ENCODE measurements at regions not wholly inside any gene's neighbourhood (a gene's known extent, or its start where the extent isn't known, plus 50 kb on each side); places are given as distances from the start of the nearest gene placed in this dataset.

GRCh38 chr5:8842971-8843551 is 702.8 kb downstream of the SEMA5A start:
- Histone ChIP-seq H3K9me1 (replicated peaks; ENCODE audit: control insufficient read depth, extremely low read depth, insufficient read depth, low read length) (no peaks in the 10 kb centered on the region), H3K79me2 (ENCODE audit: control insufficient read depth, insufficient read depth, low read length) (no peaks in the 10 kb centered on the region), H3K9ac (replicated peaks; ENCODE audit: extremely low read depth, insufficient read depth, low read length) (no peak overlapping the region), H3K4me3 (replicated peaks in 1 of 3; ENCODE audit: insufficient read depth in 1 of 3, low read depth in 1 of 3, low read length in 3 of 3) (no peak overlapping the region), H3K4me2 (ENCODE audit: insufficient read depth, low read length) (no peak overlapping the region), H3K36me3 (ENCODE audit: control insufficient read depth in 2 of 2, extremely low read depth in 1 of 2, insufficient read depth in 2 of 2, low read length in 2 of 2) (no peaks in the 10 kb centered on the region), H3K27ac (ENCODE audit: insufficient read depth, low read depth, low read length) (no peak overlapping the region), H4K20me1 (replicated peaks; ENCODE audit: control insufficient read depth, extremely low read depth, insufficient read depth, low read length) (no peaks in the 10 kb centered on the region), H3K27me3 (ENCODE audit: control insufficient read depth in 2 of 2, insufficient read depth in 2 of 2, low read length in 2 of 2) (no peaks in the 10 kb centered on the region), H3K4me1 (ENCODE audit: control insufficient read depth, extremely low read depth, insufficient read depth, low read length) (no peaks in the 10 kb centered on the region), H3K9me3 (replicated peaks; ENCODE audit: control insufficient read depth, insufficient read depth, low read length) (no peaks in the 10 kb centered on the region), H2AFZ (ENCODE audit: low read depth, low read length) (no peak overlapping the region)
- FAIRE-seq (no peak), DNase-seq (ENCODE audit: low read depth, low spot score) (no peak)
- BruUV-seq (replicated peaks): no TSS peak
- CTCF ChIA-PET: interaction anchor here (0.6 to 2.3 kb wide), 6 partner anchors 12 to 88 kb away, joined by 3 to 9 read pairs (median 5); no protein-coding TSS in a partner anchor
- POLR2A ChIA-PET: no interaction called here
- no peak for TF ChIP-seq POLR2AphosphoS5 (IDR thresholded peaks at IDR 0.05; ENCODE audit: insufficient read depth, low read depth, low read length)
- intact Hi-C loops (cut with micrococcal nuclease) (no loop called here), dilution Hi-C loops (cut with MboI; ENCODE audit: extremely low pct_ligation_motif_present, low sequenced_read_pairs) (no loop called here)

GRCh38 chr5:8843771-8844170 is 702.1 kb downstream of the SEMA5A start:
- H3K4me2 ChIP-seq (ENCODE audit: insufficient read depth, low read length): no peak overlapping the region
- ChIA-PET POLR2A (no interaction called here), CTCF (interaction anchor here (1.3 to 2.3 kb wide), 2 partner anchors 14 to 83 kb away, joined by 6 to 9 read pairs; no protein-coding TSS in a partner anchor)
- no peaks in the 10 kb centered on the region for H3K27me3 ChIP-seq (ENCODE audit: control insufficient read depth in 2 of 2, insufficient read depth in 2 of 2, low read length in 2 of 2)
- no peaks in the 10 kb centered on the region for H3K36me3 ChIP-seq (ENCODE audit: control insufficient read depth in 2 of 2, extremely low read depth in 1 of 2, insufficient read depth in 2 of 2, low read length in 2 of 2)
- no TSS peak for BruUV-seq (replicated peaks)
- no peak overlapping the region for H3K27ac ChIP-seq (ENCODE audit: insufficient read depth, low read depth, low read length)
- TF ChIP-seq POLR2A (IDR thresholded peaks at IDR 0.05; ENCODE audit: low read depth, low read length) (no peak), JUN (IDR thresholded peaks at IDR 0.05; ENCODE audit: borderline replicate concordance, insufficient read depth, insufficient read length, low read depth) (no peak), EZH2 (IDR thresholded peaks at IDR 0.05; ENCODE audit: borderline replicate concordance, low read depth, low read length, severe bottlenecking) (no peak), GATA2 (IDR thresholded peaks at IDR 0.05; ENCODE audit: insufficient read depth, insufficient read length, low read depth, low read length) (no peak), MYC (IDR thresholded peaks at IDR 0.05; ENCODE audit: low read depth, low read length) (no peak), CTCF (IDR thresholded peaks at IDR 0.05; ENCODE audit: extremely low read depth in 1 of 2, insufficient read depth in 1 of 2, low read depth in 1 of 2, low read length in 2 of 2) (no peak), FOS (IDR thresholded peaks at IDR 0.05; ENCODE audit: borderline replicate concordance, insufficient read depth, low read length) (no peak), POLR2AphosphoS5 (IDR thresholded peaks at IDR 0.05; ENCODE audit: insufficient read depth, low read depth, low read length) (no peak), MAX (IDR thresholded peaks at IDR 0.05; ENCODE audit: insufficient read depth, insufficient read length) (no peak)
- H4K20me1 ChIP-seq (replicated peaks; ENCODE audit: control insufficient read depth, extremely low read depth, insufficient read depth, low read length): no peaks in the 10 kb centered on the region
- H3K4me3 ChIP-seq (replicated peaks in 1 of 3; ENCODE audit: insufficient read depth in 1 of 3, low read depth in 1 of 3, low read length in 3 of 3): no peak overlapping the region
- dilution Hi-C loops (cut with MboI; ENCODE audit: extremely low pct_ligation_motif_present, low sequenced_read_pairs) (no loop called here), intact Hi-C loops (cut with micrococcal nuclease) (no loop called here)
- H3K79me2 ChIP-seq (ENCODE audit: control insufficient read depth, insufficient read depth, low read length): no peaks in the 10 kb centered on the region
- no peaks in the 10 kb centered on the region for H3K9me1 ChIP-seq (replicated peaks; ENCODE audit: control insufficient read depth, extremely low read depth, insufficient read depth, low read length)
- no peaks in the 10 kb centered on the region for H3K9me3 ChIP-seq (replicated peaks; ENCODE audit: control insufficient read depth, insufficient read depth, low read length)
- FAIRE-seq (no peak), DNase-seq (ENCODE audit: low read depth, low spot score) (no peak)
- no peak overlapping the region for H2AFZ ChIP-seq (ENCODE audit: low read depth, low read length)
- no peaks in the 10 kb centered on the region for H3K4me1 ChIP-seq (ENCODE audit: control insufficient read depth, extremely low read depth, insufficient read depth, low read length)
- no peak overlapping the region for H3K9ac ChIP-seq (replicated peaks; ENCODE audit: extremely low read depth, insufficient read depth, low read length)

Data from endothelial cell of umbilical vein (primary cell).